ENCODE measurements at regions not wholly inside any gene's neighbourhood (a gene's known extent, or its start where the extent isn't known, plus 50 kb on each side); places are given as distances from the start of the nearest gene placed in this dataset.

DNA sequence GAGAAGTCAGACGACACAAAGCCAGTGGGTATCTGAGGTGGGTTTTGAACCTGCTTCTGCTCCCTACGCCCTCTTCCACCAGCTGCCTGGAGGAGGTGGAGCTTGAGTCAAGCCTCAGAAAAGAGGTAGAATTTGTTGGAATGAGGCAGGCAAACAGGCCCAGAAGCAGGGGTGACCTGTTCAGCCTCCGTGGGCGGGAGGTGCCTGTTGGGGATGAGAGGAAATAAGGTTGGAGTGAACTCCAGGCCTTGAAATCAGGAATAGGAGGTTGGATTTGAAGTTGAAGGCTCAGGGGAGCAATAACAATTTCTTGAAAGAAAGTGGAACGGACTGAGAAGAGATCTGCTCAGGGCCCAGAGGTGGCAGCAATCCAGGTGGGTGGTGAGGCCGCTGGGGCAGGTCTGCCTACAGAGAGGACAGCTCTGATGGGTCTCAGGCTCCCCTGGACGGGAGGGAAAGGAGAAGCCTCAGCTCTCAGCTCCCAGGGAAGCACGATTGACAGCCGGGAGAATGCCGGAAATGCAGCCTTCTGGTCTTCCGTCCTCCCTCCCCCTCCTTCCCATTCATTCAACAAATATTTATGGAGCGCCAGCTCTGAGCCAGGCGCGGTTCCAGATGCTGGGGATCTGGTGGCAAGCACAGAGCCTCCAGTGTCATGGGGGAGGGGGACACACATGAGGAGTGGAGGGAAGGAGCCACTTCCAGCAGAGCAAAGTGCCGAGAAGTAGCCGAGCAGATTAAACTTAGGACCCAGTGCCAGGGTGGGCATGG is 61.9 kb upstream of the CIBAR2 start:
- DNase-seq: no peak

DNA sequence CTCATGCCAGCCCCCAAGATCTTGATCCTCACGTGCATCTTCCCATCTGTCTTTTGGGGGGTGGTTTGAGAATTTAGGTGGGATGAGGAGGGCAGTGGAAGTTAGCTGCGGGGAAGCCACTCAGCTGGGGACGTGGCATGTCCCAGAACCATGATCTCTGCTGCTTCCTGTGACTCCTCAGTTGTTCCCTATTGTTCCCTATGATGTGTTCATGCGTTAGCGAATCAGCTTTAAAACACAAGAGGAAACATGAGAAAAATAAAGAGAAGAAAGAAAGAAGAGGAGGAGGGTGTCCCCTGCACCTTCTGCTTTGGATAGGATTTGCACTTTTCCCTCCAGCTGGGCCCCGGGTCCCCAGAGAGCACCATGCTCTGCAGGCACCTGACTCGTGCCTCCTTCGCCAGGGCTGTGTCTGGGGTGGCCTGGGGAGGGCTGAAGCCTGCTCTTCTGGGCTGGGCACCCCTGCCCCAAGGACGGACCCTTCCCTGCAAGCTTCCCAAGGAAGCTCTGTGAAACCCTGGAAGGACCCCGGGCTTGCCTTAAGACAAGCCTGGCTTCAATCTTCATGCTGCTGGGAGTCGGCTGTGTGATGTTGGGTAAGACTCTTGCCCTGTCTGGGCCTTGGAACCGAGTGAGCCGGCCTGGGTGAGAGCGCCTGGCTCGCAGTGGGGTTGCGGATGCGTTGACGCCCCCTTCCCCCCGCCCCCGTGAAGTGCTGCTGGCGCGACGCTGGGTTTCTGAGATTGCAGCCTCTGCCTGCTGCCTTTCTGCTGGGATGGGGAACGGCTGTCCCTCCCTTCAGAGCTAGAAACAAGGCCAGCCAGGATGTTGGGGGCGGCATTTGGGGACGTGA is 62.8 kb upstream of the CIBAR2 start:
- no peak for DNase-seq

DNA sequence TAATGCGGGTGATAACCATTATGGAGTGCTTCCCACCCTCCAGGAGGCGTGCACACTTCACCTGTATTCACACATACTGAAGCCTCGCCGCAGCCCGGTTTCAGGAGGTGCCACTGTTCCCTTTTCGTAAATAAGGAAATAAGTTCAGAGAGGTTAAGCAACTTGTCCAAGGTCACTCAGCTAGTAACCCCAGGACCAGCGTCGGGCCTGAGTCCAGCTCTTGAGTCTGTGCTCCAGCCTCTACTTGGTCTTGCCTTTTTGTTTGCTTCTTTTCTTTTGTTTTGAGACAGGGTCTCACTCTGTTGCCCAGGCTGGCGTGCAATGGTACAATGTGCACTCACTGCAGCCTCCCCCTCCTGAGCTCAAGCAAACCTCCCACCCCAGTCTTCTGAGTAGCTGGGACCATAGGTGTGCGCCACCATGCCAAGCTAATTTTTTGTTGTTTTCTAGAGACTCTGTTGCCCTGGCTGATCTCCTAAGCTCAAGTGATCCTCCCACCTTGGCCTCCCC is 63.5 kb upstream of the CIBAR2 start:
- DNase-seq: no peak

DNA sequence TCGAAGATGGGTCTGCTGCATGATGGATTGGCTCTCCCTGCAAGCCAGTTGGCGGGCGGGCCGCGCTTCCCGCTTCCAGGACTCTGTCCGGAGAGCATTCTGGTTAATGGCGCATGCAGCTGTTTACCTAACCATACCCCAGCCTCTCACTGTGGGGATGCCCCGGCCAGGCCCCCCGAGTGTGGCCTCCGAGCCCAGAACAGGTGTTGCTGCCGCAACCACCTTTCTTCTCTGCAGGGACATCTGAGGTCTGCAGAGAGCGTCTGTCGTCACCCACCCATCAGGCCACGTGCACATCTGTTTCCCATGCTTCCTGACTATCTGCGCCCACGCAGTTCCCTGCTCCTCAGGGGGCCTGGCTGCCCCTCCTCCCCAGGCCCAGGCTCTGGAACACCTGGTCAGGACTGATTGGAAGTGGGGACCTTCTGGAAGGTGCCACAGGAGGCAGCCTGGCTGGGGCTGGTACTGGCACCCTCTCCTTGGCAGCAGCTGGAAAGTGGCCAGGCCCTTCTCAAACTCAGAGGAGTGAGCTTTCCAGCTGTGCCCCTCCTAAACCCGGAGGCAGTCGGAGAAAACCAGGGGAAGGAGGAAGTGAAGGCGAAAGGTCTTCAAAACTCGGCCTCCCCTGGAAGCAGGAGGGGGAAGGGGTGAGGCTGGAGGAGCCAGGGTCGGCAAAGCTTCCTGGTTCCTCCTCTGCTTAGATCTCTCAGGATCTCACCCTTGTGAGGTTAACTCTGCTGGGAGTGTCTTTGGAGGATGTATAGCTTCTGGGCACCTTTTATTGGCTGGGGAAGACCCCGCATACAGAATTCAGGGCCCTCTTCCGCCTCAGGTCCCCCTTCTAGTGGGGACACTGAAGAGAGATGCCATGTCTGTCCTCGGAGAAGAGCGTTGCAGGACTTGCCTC is 64.5 kb upstream of the CIBAR2 start:
- DNase-seq: no peak

DNA sequence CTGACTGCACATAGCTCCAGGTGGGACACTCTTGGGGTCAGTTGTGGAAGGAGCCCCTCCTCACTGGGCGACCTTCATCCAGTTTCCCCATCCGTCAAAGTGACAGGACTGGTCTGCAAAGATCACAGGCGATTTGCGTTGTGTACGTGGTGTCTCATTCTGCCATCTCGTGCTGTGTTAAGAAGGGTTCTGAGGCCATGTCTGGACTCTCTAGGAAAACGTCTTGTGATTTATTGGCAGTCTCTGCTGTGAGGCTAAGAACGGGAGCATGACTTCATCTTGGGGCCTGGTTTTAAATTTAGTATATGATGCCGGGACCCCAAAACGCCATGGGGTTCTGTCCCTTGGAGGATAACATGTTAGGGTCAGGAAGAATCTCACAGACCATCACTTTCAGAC is 65.2 kb upstream of the CIBAR2 start:
- no peak for DNase-seq

DNA sequence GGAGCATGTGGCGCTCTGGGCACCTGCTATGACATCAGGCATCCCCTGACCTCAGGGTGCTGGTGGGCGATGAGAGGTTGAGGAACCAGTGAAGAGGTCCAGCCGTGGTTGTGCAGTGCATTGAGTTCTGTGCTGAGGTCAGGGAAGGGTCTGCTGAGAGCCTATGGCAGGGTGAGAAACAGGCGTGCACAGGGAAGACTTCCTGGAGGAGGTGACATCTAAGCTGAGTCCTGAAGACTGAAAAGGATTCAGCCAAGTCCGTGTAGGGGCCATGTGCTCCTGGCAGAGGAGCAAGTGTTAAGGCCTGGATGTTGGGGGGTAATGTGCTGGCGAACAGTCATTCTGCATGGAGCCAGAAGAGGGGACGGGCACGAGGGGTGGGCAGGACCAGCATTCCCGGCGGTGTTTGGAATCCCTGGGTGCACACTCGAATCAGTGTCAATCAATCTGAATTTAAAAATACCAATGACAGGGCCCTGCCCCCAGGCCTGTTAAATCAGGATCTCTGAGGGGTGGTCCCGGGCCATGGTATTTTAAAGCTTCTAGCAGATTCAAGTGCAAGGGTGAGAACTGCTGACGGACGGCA is 65.8 kb upstream of the CIBAR2 start:
- no peak for DNase-seq

DNA sequence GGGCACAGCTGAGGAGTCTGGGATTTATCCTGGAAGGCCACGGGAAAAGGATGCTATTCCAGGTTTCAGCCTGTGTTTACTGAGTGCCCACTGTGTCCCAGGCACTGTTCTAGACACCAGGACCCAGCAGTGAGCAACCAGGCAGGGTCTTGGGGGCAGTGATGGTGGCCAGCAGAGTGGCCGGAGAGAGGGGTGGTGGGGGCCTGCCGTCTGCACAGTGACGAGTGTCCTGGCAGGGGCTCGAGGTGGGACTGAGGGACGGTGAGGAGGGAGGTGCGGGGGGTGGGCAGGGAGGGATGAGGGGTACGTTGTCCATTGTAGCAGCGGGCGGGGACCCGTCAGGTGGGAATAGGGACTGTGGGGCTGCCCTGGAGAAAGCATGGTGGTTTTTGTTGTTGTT is 66.3 kb upstream of the CIBAR2 start:
- no peak for DNase-seq

DNA sequence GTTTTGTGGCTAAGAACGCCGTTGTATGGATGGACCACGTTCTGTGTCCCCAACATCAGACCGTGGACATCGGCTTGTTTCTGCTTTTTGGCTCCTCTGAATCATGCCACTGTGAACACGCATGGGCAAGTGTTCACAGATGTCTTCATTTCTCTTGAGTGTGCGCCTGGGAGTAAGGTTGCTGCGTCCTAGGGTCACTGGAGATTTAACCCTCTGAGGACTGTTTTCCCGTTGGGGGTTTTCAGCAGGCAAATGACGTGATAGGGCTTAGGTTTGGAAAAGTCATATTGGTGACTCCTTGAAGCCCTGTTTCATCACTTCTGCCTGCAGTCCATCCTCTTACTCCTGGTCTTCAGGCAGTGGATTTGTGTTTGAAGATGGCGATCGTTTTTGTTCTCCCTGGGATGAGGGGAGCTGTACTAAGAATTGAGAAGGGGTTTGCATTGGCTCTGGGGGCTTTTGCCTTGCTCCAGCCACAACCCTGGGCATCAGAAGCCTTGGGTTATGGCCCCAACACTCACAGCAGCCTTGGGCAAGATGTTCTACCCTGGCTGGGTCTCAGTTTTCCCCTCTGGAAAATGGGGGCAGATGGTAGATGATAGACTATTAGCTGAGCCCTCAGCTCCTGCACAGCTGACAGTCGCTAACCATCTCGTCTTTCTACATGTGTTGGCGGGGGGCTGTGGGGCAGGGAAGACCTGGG is 67.2 kb upstream of the CIBAR2 start:
- no peak for DNase-seq

DNA sequence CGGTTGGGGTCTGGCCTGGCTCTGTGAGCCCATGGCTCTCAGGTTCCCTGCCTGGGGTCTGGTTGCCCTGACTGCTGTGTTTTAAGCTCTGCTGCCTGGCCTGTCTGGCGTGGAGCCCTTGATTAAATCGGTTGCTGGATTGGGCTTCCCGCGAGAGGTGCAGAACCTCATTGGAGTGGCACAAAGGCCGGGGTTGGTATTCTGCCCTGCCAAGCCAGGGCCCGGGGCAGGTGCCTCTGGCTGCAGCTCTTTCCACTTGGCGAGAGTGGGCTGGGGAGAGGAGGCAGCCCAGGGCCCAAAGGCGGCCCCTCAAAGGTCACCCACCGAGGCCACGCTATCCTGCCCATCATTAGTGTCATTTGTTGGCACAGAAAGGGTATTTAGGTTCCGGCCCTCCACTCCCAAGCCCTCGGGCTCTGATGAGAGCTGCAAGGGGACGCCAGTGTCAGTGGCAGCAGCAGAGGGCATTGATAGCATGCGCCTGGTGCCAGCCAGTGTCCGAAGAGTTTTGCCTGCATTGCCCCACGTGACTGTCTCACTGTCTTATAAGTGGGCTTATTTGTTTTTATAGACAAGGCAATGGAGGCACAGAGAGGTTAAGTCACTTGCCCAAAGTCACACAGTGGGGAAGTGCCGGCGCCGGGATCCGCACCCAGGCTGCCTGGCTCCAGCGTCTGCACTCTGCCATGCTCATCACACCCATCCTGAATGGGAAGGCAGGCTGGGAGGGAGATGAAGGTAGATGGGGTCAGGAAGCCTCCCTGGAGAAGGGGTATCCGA is 68.0 kb upstream of the CIBAR2 start:
- no peak for DNase-seq

DNA sequence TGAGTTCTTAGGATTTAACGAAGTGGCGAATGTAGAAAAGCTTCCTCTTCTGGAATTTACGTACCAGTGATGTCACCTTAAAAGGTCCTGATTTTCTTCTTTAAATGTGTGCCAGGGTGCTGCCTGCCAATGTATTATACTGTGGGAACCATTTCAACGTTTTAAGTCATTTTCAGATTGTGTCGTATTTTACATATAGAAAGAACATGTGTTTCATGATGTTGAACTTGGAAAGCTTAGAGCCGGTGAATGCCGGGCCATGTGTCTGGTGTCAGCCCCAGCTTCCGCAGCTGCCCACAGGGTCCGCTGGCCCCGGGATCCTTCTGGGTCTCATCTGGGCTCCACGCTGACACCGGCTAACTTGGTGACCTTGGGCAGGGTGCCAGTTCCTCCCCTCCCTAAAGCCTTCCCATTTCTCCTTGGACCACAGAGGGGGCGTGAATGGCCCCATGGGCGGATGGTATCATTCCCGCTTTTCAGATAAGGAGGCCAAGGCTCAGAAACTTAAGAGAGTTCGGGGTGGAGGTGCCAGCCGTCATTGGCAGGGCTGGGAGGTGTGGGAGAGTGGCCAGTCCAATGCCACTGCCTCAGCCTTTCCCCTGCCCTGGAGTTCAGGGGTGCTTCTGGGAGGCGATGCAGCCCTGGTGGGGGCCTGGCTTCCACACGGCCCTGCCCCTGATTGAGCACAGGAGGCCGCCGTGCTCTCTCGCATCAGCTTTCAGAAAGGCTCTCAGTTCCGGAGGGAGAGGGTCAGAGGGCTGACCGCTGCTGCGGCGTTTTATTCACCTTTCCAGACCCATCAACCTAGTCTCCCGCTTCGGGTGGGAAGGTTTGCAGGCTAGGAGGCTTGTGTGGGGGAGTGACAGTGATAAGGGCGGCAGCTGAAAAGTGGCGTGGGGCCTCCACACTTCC is 68.8 kb upstream of the CIBAR2 start:
- DNase-seq: no peak

DNA sequence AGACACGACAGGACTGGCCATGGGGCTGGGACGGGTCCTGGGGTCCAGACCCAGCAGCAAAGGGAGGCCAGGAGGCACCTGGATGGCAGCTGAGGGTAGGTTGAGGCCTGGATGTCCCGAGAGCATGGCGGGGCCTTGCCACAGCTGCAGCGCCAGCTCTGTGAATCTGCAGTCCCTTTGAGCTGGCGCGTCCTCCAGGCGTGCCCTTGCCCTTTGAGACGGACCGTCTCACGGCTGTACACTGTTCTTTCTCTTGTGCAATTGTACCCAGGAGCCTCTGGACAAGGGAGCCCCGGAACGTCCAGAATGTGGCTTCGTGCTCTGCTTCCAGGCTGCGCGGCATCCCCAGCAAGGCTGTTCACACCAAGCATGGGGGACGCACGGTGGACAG is 69.5 kb upstream of the CIBAR2 start:
- no peak for DNase-seq

DNA sequence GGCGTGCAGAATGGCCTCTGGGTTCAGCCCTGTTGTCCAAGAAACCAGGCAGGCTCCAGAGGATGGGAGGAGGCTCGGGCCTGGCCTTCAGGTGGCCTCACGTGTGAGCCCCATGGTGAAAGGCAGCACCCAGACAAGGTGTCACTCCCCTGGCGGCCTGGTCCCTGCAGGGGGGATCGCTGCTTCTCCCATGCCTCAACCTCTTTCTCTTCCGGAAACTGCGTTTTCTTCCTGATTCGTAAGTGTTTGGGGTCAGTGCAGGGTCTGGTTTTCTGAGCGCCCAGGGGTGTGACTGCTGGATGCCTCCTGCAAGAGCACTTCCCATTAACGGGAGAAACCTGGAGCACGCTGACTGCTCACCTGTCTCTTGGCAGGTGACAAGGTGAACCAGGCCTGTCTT is 70.0 kb upstream of the CIBAR2 start:
- no peak for DNase-seq

DNA sequence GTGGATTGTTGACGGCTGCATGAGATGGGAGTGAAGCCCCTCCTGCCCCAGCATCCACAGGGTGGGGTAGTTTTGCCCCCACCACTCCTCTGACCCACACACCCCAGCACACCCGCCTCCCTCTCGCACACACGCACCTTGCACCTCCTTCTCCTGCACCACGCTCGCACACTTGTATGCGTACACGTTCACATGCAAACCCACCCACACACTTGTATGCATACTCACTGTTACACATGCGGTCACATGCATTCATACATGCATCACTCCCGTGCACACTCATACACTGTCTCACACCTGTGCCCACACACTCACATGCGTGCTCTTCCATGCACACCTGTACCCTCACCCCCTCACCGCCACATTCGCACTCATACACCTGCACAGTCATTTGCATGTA is 70.5 kb upstream of the CIBAR2 start:
- DNase-seq: no peak

DNA sequence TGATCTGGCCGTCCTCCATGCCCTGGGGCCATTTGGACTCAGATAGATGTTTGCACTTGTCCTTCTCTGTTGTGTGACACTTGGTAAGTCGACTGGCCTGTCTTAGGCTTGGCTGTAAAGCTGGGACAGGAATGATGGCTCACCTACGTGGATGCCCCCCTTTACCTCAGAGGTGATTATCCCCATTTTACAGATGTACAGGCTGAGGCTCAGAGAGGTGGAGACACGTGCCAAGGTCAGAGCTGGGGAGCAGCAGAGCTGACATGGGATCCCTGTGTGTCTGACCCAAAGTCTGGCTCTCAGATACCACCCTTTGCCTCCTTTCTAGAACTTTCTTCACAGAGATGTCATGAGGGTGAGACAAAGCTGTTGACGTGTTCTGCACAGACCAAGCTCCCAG is 71.3 kb upstream of the CIBAR2 start:
- no peak for DNase-seq

DNA sequence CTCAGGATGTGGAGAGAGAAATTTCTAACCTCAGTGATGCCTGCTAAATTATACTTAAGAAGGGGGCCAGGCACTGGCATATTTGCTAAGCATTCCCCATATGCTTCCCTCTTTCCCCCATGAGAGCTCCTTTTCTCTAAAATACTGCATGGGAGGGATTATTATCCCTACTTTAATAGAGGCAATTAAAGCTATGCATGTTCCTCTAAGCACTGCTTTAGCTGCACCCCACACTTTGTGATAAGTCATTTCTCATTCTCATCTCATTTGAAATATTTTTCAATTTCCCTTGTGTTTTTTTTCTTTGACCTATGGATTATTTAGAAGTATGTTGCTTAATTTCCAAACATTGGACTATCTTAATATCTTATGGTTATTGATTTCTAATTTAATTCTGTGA is 72.1 kb upstream of the CIBAR2 start:
- DNase-seq: no peak

DNA sequence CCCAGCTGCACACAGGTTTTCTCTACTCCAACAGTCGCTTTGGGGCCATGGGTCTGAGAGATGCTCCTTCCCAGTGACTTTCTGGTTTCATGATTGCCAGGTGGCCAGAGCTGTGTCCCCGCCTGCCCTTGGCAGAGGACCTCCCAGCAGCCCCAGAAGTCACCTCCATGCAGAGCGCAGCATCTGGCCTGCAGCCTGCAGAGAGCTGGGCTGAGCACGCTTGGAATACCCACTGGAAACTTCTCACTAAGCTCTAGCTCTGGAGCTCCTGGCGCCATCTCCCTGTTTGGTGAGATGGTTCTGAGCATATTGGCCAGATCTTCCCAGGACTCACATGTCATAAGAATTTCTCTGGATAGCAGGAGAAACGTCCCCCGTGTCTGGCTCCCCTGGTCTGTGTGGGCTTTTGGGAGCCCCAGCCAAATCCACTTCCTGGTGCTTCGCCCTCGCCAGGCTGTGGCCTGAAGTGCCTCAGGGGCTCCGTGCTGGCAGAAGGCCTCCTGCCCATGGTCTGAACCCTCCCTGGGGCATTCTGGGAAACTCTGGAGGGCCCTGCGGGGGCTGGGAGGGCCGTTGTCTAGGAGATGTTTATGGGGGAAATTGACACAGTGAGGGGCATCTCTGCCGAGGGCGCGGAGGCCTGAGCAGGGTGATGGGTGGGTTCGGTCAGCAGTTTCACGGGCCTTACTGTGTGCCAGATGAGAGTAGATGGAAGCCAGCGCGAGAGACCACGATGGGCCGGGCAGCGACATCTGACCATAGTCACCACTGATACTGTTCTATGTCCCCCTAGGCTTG is 73.2 kb upstream of the CIBAR2 start:
- no peak for DNase-seq

DNA sequence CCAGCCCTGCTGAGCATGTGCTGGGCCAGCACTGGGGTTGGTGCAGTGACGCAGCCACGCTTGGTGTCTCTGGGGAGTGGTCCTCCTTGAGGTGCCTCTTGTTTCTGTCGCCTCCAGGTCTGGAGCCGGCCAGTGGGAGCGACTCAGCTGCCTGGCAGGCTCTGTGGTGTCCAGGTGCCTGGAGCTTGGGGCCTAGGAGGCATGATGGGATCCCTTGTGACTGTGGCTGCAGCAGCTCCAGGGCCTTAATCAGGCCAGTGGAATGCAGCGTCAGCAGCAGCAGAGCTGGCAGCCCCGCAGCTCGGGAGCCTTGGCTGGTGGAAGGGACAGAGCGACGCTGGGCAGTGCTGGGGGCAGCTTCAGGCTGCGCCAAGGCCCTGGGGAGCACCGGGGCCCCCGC is 74.7 kb upstream of the CIBAR2 start:
- DNase-seq: no peak

DNA sequence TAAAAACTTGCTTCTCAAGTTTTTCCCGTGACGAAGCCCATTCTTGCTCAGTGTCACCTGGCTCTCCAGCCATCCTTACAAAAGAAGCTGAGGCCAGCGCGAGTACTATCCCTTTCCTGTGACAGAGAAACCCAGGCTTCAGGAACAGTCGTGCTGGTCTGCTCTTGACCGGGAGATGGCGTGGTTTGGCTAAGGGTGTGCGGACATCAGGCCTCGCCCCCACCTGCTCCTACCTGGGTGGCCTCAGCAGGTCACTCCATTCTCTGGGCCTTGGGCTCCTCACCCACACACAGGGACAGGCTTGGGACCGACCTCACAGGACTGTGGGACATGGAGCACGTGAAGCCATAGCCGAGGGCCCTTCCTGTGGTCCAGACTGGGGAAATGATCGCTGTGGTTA is 75.2 kb upstream of the CIBAR2 start:
- DNase-seq: no peak

DNA sequence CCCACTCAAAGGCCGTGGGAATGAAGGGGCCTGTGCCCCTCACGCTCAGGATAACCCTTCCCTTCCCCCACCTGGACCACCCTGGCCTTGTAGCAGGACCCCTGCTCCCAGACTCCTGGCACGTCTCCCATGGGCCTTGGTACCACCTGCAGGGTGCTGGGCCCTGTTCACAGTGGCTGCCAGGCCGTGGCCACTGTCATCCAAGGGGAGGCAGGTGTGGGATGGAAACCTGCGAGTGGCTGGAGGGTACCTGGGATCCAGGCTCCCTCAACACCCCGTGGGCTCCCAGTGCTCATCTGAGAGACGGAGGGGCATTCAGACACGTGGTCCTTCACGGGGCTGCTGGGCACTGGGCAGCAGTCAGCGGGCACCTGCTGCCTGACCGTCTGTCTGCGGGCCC is 75.6 kb upstream of the CIBAR2 start:
- no peak for DNase-seq
